ENCODE measurements at regions not wholly inside any gene's neighbourhood (a gene's known extent, or its start where the extent isn't known, plus 50 kb on each side); places are given as distances from the start of the nearest gene placed in this dataset.

GRCh38 chr2:198231562-198231961 lies 427.2 kb downstream of the PLCL1 start:
- H3K9me3 ChIP-seq (ENCODE audit: control insufficient read depth in 4 of 4, low read length in 3 of 4): no peaks in the 10 kb centered on the region
- no peak overlapping the region for H3K9ac ChIP-seq (ENCODE audit: low read depth in 1 of 2, low read length in 2 of 2)
- no peaks in the 10 kb centered on the region for H3K4me1 ChIP-seq (ENCODE audit: control insufficient read depth in 4 of 4, insufficient read depth in 4 of 4, low read length in 3 of 4)
- no peak for DNase-seq (ENCODE audit: low spot score)
- TF ChIP-seq ATF3 (IDR thresholded peaks at IDR 0.05) (no peak), JUND (IDR thresholded peaks at IDR 0.05) (no peak), CTCF (IDR thresholded peaks at IDR 0.05; ENCODE audit: low read depth, low read length, missing input control) (no peak), TAF1 (conservative IDR thresholded peaks at IDR 0.05) (no peak), RAD21 (IDR thresholded peaks at IDR 0.05) (no peak), MAX (IDR thresholded peaks at IDR 0.05) (no peak), GABPA (IDR thresholded peaks at IDR 0.05 in 1 of 2, conservative IDR thresholded peaks at IDR 0.05 in 1 of 2) (no peak), FOXA2 (IDR thresholded peaks at IDR 0.05) (no peak), FOXA1 (IDR thresholded peaks at IDR 0.05) (no peak), REST (IDR thresholded peaks at IDR 0.05) (no peak), RXRA (IDR thresholded peaks at IDR 0.05) (no peak), HNF4A (conservative IDR thresholded peaks at IDR 0.05) (no peak), SP1 (IDR thresholded peaks at IDR 0.05) (no peak), YY1 (IDR thresholded peaks at IDR 0.05) (no peak)
- 93% methylated on average over 1 of the region's 1 CpG for WGBS
- H3K27ac ChIP-seq (ENCODE audit: low read depth in 1 of 2, low read length in 2 of 2): no peak overlapping the region
- no peaks in the 10 kb centered on the region for H3K36me3 ChIP-seq (ENCODE audit: control insufficient read depth in 4 of 4, insufficient read depth in 3 of 4, low read depth in 1 of 4, low read length in 3 of 4)
- peaks cover 0 to 2% (median 0%) of the 10 kb centered on the region in 4 donors for H3K27me3 ChIP-seq (ENCODE audit: control insufficient read depth in 4 of 4, insufficient read depth in 4 of 4, low read length in 3 of 4)
- no peak overlapping the region for H3K4me3 ChIP-seq (ENCODE audit: low read depth in 1 of 3, low read length in 3 of 3)

- no peak for DNase-seq (ENCODE audit: low spot score)
- 66% methylated on average over 4 of the region's 4 CpGs for WGBS
- Histone ChIP-seq H3K9ac (ENCODE audit: low read depth in 1 of 2, low read length in 2 of 2) (no peak overlapping the region), H3K4me3 (ENCODE audit: low read depth in 1 of 3, low read length in 3 of 3) (no peak overlapping the region), H3K27me3 (ENCODE audit: control insufficient read depth in 4 of 4, insufficient read depth in 4 of 4, low read length in 3 of 4) (peaks cover 0 to 4% (median 0%) of the 10 kb centered on the region in 4 donors), H3K4me1 (ENCODE audit: control insufficient read depth in 4 of 4, insufficient read depth in 4 of 4, low read length in 3 of 4) (no peaks in the 10 kb centered on the region), H3K36me3 (ENCODE audit: control insufficient read depth in 4 of 4, insufficient read depth in 3 of 4, low read depth in 1 of 4, low read length in 3 of 4) (no peaks in the 10 kb centered on the region), H3K9me3 (ENCODE audit: control insufficient read depth in 4 of 4, low read length in 3 of 4) (no peaks in the 10 kb centered on the region), H3K27ac (ENCODE audit: low read depth in 1 of 2, low read length in 2 of 2) (no peak overlapping the region)
- no peak for TF ChIP-seq EGR1 (IDR thresholded peaks at IDR 0.05; ENCODE audit: low read depth in 2 of 2)
- no peak for TF ChIP-seq YY1 (IDR thresholded peaks at IDR 0.05)
- no peak for TF ChIP-seq HNF4G (IDR thresholded peaks at IDR 0.05)
- no peak for TF ChIP-seq RAD21 (IDR thresholded peaks at IDR 0.05)
- no peak for TF ChIP-seq HNF4A (conservative IDR thresholded peaks at IDR 0.05)
- TF ChIP-seq ATF3 (IDR thresholded peaks at IDR 0.05): no peak
- TF ChIP-seq FOXA1 (IDR thresholded peaks at IDR 0.05): no peak
- TF ChIP-seq REST (IDR thresholded peaks at IDR 0.05): no peak
- no peak for TF ChIP-seq JUND (IDR thresholded peaks at IDR 0.05)
- no peak for TF ChIP-seq NR2F2 (IDR thresholded peaks at IDR 0.05)
- no peak for TF ChIP-seq FOXA2 (IDR thresholded peaks at IDR 0.05)
Measured at GRCh38 chr2:198220763-198221610, 416.6 kb downstream of the PLCL1 start.

Data from liver (tissue), 8 donors.